Activated naive CD4-positive, alpha-beta T cell treated with anti-CD3 and anti-CD28 coated beads, Interleukin-2, amount 10 ng/mL, durations not matched to agents 7 days and 5 days (primary cell): ENCODE measurements at regions not wholly inside any gene's neighbourhood (a gene's known extent, or its start where the extent isn't known, plus 50 kb on each side); places are given as distances from the start of the nearest gene placed in this dataset.

Source experiments
- CTCF ChIA-PET: fragments of 350-600 bp; sonication (Branson Sonifier 250); formaldehyde crosslinking; loops from one replicate; lab custom pipeline; 2021; ENCODE audit warnings: antibody characterized with exemption; lab: Charles Lee
- DNase-seq: peaks from one replicate; pipeline ENCODE4 v3.0.0-alpha.2; 2020
- H3K27ac Mint-ChIP-seq: one replicate; pipeline ENCODE4 v1.8.0; 2021; ENCODE audit warnings: mild to moderate bottlenecking, moderate library complexity, mixed read lengths
- H3K27me3 Mint-ChIP-seq: one replicate; pipeline ENCODE4 v1.8.0; 2021; ENCODE audit warnings: mild to moderate bottlenecking, mixed read lengths
- H3K36me3 Mint-ChIP-seq: one replicate; pipeline ENCODE4 v1.8.0; 2021; ENCODE audit warnings: mixed read lengths
- H3K4me1 Mint-ChIP-seq: one replicate; pipeline ENCODE4 v1.8.0; 2021; ENCODE audit warnings: mixed read lengths
- H3K4me3 Mint-ChIP-seq: one replicate; pipeline ENCODE4 v1.8.0; 2021; ENCODE audit warnings: mild to moderate bottlenecking, moderate library complexity, mixed read lengths
- H3K9me3 Mint-ChIP-seq: one replicate; pipeline ENCODE4 v1.8.0; 2021; ENCODE audit warnings: mixed read lengths

- CTCF ChIA-PET, result no interaction called here
- Mint-ChIP-seq H3K9me3 (peaks cover 4% of the 10 kb centered on the region), H3K4me3 (no peak overlapping the region), H3K36me3 (no peaks in the 10 kb centered on the region), H3K4me1 (no peaks in the 10 kb centered on the region), H3K27ac (no peak overlapping the region), H3K27me3 (no peaks in the 10 kb centered on the region)
- DNase-seq, result no peak
These were observed 431.1 kb upstream of the ANO3 start for GRCh38 chr11:25900814-25901213.

GRCh38 chr11:25901415-25901814 lies 430.5 kb upstream of the ANO3 start:
- Mint-ChIP-seq H3K27ac (no peak overlapping the region), H3K9me3 (peaks cover 4% of the 10 kb centered on the region), H3K4me1 (no peaks in the 10 kb centered on the region), H3K36me3 (no peaks in the 10 kb centered on the region), H3K4me3 (no peak overlapping the region), H3K27me3 (no peaks in the 10 kb centered on the region)
- no peak for DNase-seq
- CTCF ChIA-PET, result no interaction called here

- CTCF ChIA-PET, result no interaction called here
- no peak for DNase-seq
- peaks cover 4% of the 10 kb centered on the region for H3K9me3 Mint-ChIP-seq
- H3K27ac Mint-ChIP-seq, result no peak overlapping the region
- H3K27me3 Mint-ChIP-seq, result no peaks in the 10 kb centered on the region
- H3K36me3 Mint-ChIP-seq, result no peaks in the 10 kb centered on the region
- H3K4me3 Mint-ChIP-seq, result no peak overlapping the region
- H3K4me1 Mint-ChIP-seq, result no peaks in the 10 kb centered on the region
These were observed 429.5 kb upstream of the ANO3 start for GRCh38 chr11:25902476-25902875.

- peaks cover 2% of the 10 kb centered on the region for H3K9me3 Mint-ChIP-seq
- no peak for DNase-seq
- H3K4me3 Mint-ChIP-seq, result no peak overlapping the region
- H3K36me3 Mint-ChIP-seq, result no peaks in the 10 kb centered on the region
- no peaks in the 10 kb centered on the region for H3K27me3 Mint-ChIP-seq
- H3K27ac Mint-ChIP-seq, result no peak overlapping the region
- no peaks in the 10 kb centered on the region for H3K4me1 Mint-ChIP-seq
- CTCF ChIA-PET, result no interaction called here
These were observed 423.2 kb upstream of the ANO3 start for GRCh38 chr11:25908726-25909125.

GRCh38 chr11:25910086-25910485 lies 421.8 kb upstream of the ANO3 start:
- H3K36me3 Mint-ChIP-seq, result no peaks in the 10 kb centered on the region
- H3K4me1 Mint-ChIP-seq, result no peaks in the 10 kb centered on the region
- no peak overlapping the region for H3K4me3 Mint-ChIP-seq
- H3K9me3 Mint-ChIP-seq, result peaks cover 2% of the 10 kb centered on the region
- H3K27ac Mint-ChIP-seq, result no peak overlapping the region
- no peak for DNase-seq
- CTCF ChIA-PET, result no interaction called here
- H3K27me3 Mint-ChIP-seq, result no peaks in the 10 kb centered on the region

GRCh38 chr11:25920356-25920755 lies 411.6 kb upstream of the ANO3 start:
- Mint-ChIP-seq H3K36me3 (no peaks in the 10 kb centered on the region), H3K27ac (no peak overlapping the region), H3K4me1 (no peaks in the 10 kb centered on the region), H3K4me3 (no peak overlapping the region), H3K27me3 (no peaks in the 10 kb centered on the region), H3K9me3 (peaks cover 18% of the 10 kb centered on the region)
- CTCF ChIA-PET, result no interaction called here
- DNase-seq, result no peak

- H3K27ac Mint-ChIP-seq, result no peak overlapping the region
- H3K9me3 Mint-ChIP-seq, result peaks cover 17% of the 10 kb centered on the region
- H3K4me3 Mint-ChIP-seq, result no peak overlapping the region
- H3K4me1 Mint-ChIP-seq, result no peaks in the 10 kb centered on the region
- no peaks in the 10 kb centered on the region for H3K27me3 Mint-ChIP-seq
- DNase-seq, result no peak
- no peaks in the 10 kb centered on the region for H3K36me3 Mint-ChIP-seq
- CTCF ChIA-PET, result no interaction called here
These were observed 407.3 kb upstream of the ANO3 start for GRCh38 chr11:25924586-25924985.

GRCh38 chr11:25925359-25925758 lies 406.6 kb upstream of the ANO3 start:
- CTCF ChIA-PET, result no interaction called here
- no peaks in the 10 kb centered on the region for H3K27me3 Mint-ChIP-seq

GRCh38 chr11:25927411-25927953 lies 404.4 kb upstream of the ANO3 start:
- Mint-ChIP-seq H3K27ac (no peak overlapping the region), H3K9me3 (peaks cover 12% of the 10 kb centered on the region), H3K36me3 (no peaks in the 10 kb centered on the region), H3K27me3 (no peaks in the 10 kb centered on the region), H3K4me1 (no peaks in the 10 kb centered on the region), H3K4me3 (no peak overlapping the region)
- CTCF ChIA-PET, result no interaction called here
- DNase-seq, result no peak

More at GRCh38 chr11:25925359-25925758, 406.6 kb upstream of the ANO3 start:
- no peak overlapping the region for H3K27ac Mint-ChIP-seq
- no peaks in the 10 kb centered on the region for H3K4me1 Mint-ChIP-seq
- no peak for DNase-seq
- no peak overlapping the region for H3K4me3 Mint-ChIP-seq
- H3K9me3 Mint-ChIP-seq, result peaks cover 17% of the 10 kb centered on the region
- no peaks in the 10 kb centered on the region for H3K36me3 Mint-ChIP-seq

- CTCF ChIA-PET, result no interaction called here
These were observed 403.9 kb upstream of the ANO3 start for GRCh38 chr11:25928076-25928475.

GRCh38 chr11:25938952-25939351 lies 393.0 kb upstream of the ANO3 start:
- no peak overlapping the region for H3K27ac Mint-ChIP-seq
- no peak for DNase-seq
- H3K9me3 Mint-ChIP-seq, result peaks cover 10% of the 10 kb centered on the region
- CTCF ChIA-PET, result no interaction called here
- no peaks in the 10 kb centered on the region for H3K36me3 Mint-ChIP-seq
- no peaks in the 10 kb centered on the region for H3K27me3 Mint-ChIP-seq
- H3K4me3 Mint-ChIP-seq, result no peak overlapping the region
- H3K4me1 Mint-ChIP-seq, result no peaks in the 10 kb centered on the region

More at GRCh38 chr11:25928076-25928475, 403.9 kb upstream of the ANO3 start:
- Mint-ChIP-seq H3K27ac (no peak overlapping the region), H3K4me1 (no peaks in the 10 kb centered on the region), H3K9me3 (peaks cover 9% of the 10 kb centered on the region), H3K4me3 (no peak overlapping the region), H3K36me3 (no peaks in the 10 kb centered on the region), H3K27me3 (no peaks in the 10 kb centered on the region)
- DNase-seq, result no peak

GRCh38 chr11:25939691-25940090 lies 392.2 kb upstream of the ANO3 start:
- Mint-ChIP-seq H3K27me3 (no peaks in the 10 kb centered on the region), H3K27ac (no peak overlapping the region), H3K9me3 (peaks cover 10% of the 10 kb centered on the region), H3K36me3 (no peaks in the 10 kb centered on the region), H3K4me3 (no peak overlapping the region), H3K4me1 (no peaks in the 10 kb centered on the region)
- CTCF ChIA-PET, result no interaction called here
- no peak for DNase-seq

GRCh38 chr11:25941353-25941752 lies 390.6 kb upstream of the ANO3 start:
- H3K27ac Mint-ChIP-seq, result no peak overlapping the region
- CTCF ChIA-PET, result no interaction called here
- H3K4me3 Mint-ChIP-seq, result no peak overlapping the region
- peaks cover 4% of the 10 kb centered on the region for H3K9me3 Mint-ChIP-seq
- no peak for DNase-seq
- no peaks in the 10 kb centered on the region for H3K27me3 Mint-ChIP-seq
- no peaks in the 10 kb centered on the region for H3K4me1 Mint-ChIP-seq
- no peaks in the 10 kb centered on the region for H3K36me3 Mint-ChIP-seq

- Mint-ChIP-seq H3K9me3 (peaks cover 6% of the 10 kb centered on the region), H3K4me3 (no peak overlapping the region), H3K36me3 (no peaks in the 10 kb centered on the region), H3K27ac (no peak overlapping the region), H3K27me3 (no peaks in the 10 kb centered on the region), H3K4me1 (no peaks in the 10 kb centered on the region)
- CTCF ChIA-PET, result no interaction called here
- DNase-seq, result no peak
These were observed 388.9 kb upstream of the ANO3 start for GRCh38 chr11:25943031-25943430.

GRCh38 chr11:25943777-25944661 lies 387.9 kb upstream of the ANO3 start:
- H3K27me3 Mint-ChIP-seq, result no peaks in the 10 kb centered on the region
- H3K4me1 Mint-ChIP-seq, result no peaks in the 10 kb centered on the region
- H3K9me3 Mint-ChIP-seq, result peaks cover 6% of the 10 kb centered on the region
- H3K4me3 Mint-ChIP-seq, result no peak overlapping the region
- DNase-seq, result no peak
- CTCF ChIA-PET, result no interaction called here
- H3K27ac Mint-ChIP-seq, result no peak overlapping the region
- H3K36me3 Mint-ChIP-seq, result no peaks in the 10 kb centered on the region
